ENCODE measurements at regions not wholly inside any gene's neighbourhood (a gene's known extent, or its start where the extent isn't known, plus 50 kb on each side); places are given as distances from the start of the nearest gene placed in this dataset.

DNA sequence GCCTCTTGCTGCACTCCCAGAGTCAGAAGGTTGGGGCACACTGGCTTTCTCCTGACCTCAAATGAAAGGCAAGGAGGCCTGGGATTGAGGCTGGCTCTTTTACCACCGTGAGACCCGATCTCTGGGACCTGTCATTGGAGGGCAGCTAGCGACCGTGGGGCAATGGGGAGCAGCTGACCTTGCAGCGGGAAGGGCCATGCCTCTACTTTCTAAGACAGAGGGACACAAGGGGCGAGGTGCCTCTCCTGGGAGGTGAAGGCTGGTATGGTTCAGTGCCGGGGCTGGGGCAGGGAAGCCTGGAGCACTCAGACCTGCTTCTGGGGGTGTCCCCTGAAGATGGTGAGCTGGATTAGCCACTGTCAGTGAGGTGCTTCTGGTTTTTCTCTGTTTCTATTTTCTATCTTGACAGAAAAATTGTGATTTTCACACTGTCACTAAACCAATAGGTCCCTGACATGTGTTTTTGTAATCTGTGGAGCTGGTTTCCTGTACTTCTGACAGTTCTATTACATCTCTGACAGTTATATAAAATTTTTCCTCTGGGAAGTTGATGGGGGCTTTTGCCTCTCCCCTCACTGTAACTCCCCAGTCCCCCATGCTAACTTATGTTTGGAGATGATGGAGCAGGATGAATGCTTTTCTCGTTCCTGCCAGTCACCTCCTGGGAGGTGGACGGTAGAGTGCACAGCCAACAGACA, 340.8 kb downstream of the RPS24 start:
- H3K79me2 ChIP-seq (ENCODE audit: low read depth) = no peaks in the 10 kb centered on the region
- no peak overlapping the region for H3K4me2 ChIP-seq
- POLR2A ChIA-PET (ENCODE audit: unreplicated experiment) = no interaction called here
- H3K4me3 ChIP-seq = no peak overlapping the region
- intact Hi-C loops (cut with micrococcal nuclease; ENCODE audit: unreplicated experiment) = no loop called here
- peaks cover 29% of the 10 kb centered on the region for H3K27me3 ChIP-seq (ENCODE audit: insufficient read depth, low read depth)
- no peak overlapping the region for H2AFZ ChIP-seq
- BruUV-seq (replicated peaks) = no TSS peak
- TF ChIP-seq EZH2 (IDR thresholded peaks at IDR 0.05; ENCODE audit: low read depth) = no peak
- TF ChIP-seq, protein P1, sequence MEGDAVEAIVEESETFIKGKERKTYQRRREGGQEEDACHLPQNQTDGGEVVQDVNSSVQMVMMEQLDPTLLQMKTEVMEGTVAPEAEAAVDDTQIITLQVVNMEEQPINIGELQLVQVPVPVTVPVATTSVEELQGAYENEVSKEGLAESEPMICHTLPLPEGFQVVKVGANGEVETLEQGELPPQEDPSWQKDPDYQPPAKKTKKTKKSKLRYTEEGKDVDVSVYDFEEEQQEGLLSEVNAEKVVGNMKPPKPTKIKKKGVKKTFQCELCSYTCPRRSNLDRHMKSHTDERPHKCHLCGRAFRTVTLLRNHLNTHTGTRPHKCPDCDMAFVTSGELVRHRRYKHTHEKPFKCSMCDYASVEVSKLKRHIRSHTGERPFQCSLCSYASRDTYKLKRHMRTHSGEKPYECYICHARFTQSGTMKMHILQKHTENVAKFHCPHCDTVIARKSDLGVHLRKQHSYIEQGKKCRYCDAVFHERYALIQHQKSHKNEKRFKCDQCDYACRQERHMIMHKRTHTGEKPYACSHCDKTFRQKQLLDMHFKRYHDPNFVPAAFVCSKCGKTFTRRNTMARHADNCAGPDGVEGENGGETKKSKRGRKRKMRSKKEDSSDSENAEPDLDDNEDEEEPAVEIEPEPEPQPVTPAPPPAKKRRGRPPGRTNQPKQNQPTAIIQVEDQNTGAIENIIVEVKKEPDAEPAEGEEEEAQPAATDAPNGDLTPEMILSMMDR (conservative IDR thresholded peaks at IDR 0.05) = no peak
- no peaks in the 10 kb centered on the region for H3K36me3 ChIP-seq (ENCODE audit: low read depth)
- H3K9me3 ChIP-seq (ENCODE audit: insufficient read depth, low read depth) = no peaks in the 10 kb centered on the region
- H3K9me2 ChIP-seq (ENCODE audit: insufficient read depth) = no peaks in the 10 kb centered on the region
- no peaks in the 10 kb centered on the region for H3F3A ChIP-seq (ENCODE audit: insufficient read depth, low read depth)
- no peaks in the 10 kb centered on the region for H3K4me1 ChIP-seq (replicated peaks; ENCODE audit: insufficient read depth)
- H3K27ac ChIP-seq = no peak overlapping the region
- no peak for DNase-seq
- H4K20me1 ChIP-seq (ENCODE audit: insufficient read depth) = no peaks in the 10 kb centered on the region
- CTCF ChIA-PET = no interaction called here

DNA sequence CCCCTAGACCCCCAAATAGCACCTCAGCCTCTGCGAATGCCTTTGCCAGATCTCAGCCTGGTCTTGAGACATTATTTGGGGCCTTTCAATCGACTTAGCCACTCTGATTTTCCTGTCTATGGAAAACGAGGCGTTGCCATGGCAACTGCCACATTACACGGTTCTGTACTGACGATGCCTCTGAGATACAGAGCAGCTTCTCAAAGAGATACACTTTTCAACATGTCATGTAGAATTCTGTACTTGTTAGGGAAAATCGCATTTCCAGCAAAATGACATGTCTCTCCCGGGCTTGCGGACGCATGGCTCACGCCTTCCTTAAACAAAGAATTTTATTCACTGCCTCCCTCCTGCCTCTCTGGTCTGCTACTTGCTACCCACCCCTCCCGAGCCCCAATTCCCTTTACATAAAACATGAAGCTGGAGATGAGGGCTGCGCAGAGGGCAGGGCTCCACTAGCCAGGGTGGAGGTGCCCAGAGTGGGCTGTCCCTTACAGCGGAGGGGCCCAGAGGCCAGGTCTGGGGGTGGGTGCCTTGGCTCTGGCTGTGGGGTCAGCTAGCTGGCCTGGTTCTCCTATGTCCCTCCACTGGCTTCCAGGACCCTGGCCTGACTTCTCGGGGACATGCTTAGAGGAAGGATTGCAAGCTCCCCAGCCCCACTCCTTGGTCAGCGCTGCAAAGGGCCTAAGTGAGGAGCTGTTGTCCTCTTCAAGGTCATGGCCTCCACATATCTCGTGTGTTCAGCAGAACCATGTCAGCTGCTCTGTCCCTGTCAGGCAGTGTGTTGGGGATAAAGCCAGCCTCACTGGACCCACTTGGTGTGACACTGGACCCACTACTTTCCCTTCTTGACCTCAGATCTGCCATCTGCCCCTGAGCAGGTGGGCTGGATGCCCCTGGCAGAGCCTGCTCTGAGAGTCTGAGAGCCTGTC, 342.5 kb downstream of the RPS24 start:
- ChIA-PET CTCF (no interaction called here), POLR2A (ENCODE audit: unreplicated experiment) (no interaction called here)
- Histone ChIP-seq H4K20me1 (ENCODE audit: insufficient read depth) (no peaks in the 10 kb centered on the region), H3K36me3 (ENCODE audit: low read depth) (no peaks in the 10 kb centered on the region), H3K4me1 (replicated peaks; ENCODE audit: insufficient read depth) (no peaks in the 10 kb centered on the region), H3K4me2 (no peak overlapping the region), H3K9me3 (ENCODE audit: insufficient read depth, low read depth) (no peaks in the 10 kb centered on the region), H3K27me3 (ENCODE audit: insufficient read depth, low read depth) (0 out of 2 replicates have a peak, but pooled peaks cover 18% of the 10 kb centered on the region), H2AFZ (no peak overlapping the region), H3K27ac (no peak overlapping the region), H3F3A (ENCODE audit: insufficient read depth, low read depth) (no peaks in the 10 kb centered on the region), H3K79me2 (ENCODE audit: low read depth) (no peaks in the 10 kb centered on the region), H3K9me2 (ENCODE audit: insufficient read depth) (no peaks in the 10 kb centered on the region), H3K4me3 (no peak overlapping the region)
- no peak for TF ChIP-seq EZH2 (IDR thresholded peaks at IDR 0.05; ENCODE audit: low read depth)
- TF ChIP-seq, protein P1 (conservative IDR thresholded peaks at IDR 0.05) = no peak
- DNase-seq = no peak
- BruUV-seq (replicated peaks) = no TSS peak
- intact Hi-C loops (cut with micrococcal nuclease; ENCODE audit: unreplicated experiment) = no loop called here

DNA sequence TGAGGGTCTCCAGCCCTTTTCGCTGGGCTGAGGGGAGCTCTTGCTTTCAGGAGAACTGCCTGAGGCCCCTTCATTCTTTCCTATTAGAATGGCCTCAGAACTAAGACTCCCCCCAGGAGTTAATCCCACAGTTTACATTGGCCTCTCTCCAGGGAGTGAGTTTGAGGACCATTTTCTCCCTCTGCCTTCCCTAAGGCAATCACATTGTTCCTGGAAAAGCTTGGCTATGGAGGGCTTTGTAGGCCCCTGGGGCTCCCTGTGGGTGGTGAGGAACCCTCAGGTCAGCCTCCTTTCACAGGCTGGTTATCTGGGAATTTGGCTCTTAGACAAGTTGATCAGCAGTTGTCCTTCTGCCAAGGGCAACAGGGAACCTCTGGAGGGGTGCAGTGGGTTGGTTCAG, 343.7 kb downstream of the RPS24 start:
- no peak overlapping the region for H2AFZ ChIP-seq
- POLR2A ChIA-PET (ENCODE audit: unreplicated experiment) = no interaction called here
- no peaks in the 10 kb centered on the region for H3K79me2 ChIP-seq (ENCODE audit: low read depth)
- TF ChIP-seq, protein P1 (conservative IDR thresholded peaks at IDR 0.05) = no peak
- no peak for TF ChIP-seq EZH2 (IDR thresholded peaks at IDR 0.05; ENCODE audit: low read depth)
- H3K4me3 ChIP-seq = no peak overlapping the region
- no peaks in the 10 kb centered on the region for H3F3A ChIP-seq (ENCODE audit: insufficient read depth, low read depth)
- no peak for DNase-seq
- H3K9me3 ChIP-seq (ENCODE audit: insufficient read depth, low read depth) = no peaks in the 10 kb centered on the region
- CTCF ChIA-PET = no interaction called here
- intact Hi-C loops (cut with micrococcal nuclease; ENCODE audit: unreplicated experiment) = no loop called here
- no peak overlapping the region for H3K4me2 ChIP-seq
- H3K27ac ChIP-seq = no peak overlapping the region
- peaks cover 11% of the 10 kb centered on the region; the same call in 1 of the 2 replicates for H3K27me3 ChIP-seq (ENCODE audit: insufficient read depth, low read depth)
- H4K20me1 ChIP-seq (ENCODE audit: insufficient read depth) = no peaks in the 10 kb centered on the region
- H3K4me1 ChIP-seq (replicated peaks; ENCODE audit: insufficient read depth) = no peaks in the 10 kb centered on the region
- no peaks in the 10 kb centered on the region for H3K36me3 ChIP-seq (ENCODE audit: low read depth)
- no TSS peak for BruUV-seq (replicated peaks)
- no peaks in the 10 kb centered on the region for H3K9me2 ChIP-seq (ENCODE audit: insufficient read depth)

Data from PC-9 (cell line).